IMR-90 (cell line): ENCODE measurements at regions not wholly inside any gene's neighbourhood (a gene's known extent, or its start where the extent isn't known, plus 50 kb on each side); places are given as distances from the start of the nearest gene placed in this dataset.

Experiments
- ATAC-seq: fragments of 200-7000 bp; cut with Tn5 transposase; 2 replicates; pipeline ENCODE4 v1.9.1; 2020; ENCODE audit warnings: low read depth, mild to moderate bottlenecking, moderate library complexity
- BruUV-seq: library from RNA; stranded (reverse); fragments of 400-500 nt; replicated peaks from 2 replicates; lab custom pipeline; 2021; lab: Mats Ljungman, UMichigan
- CTCF ChIA-PET: fragments of 300-600 bp; formaldehyde crosslinking; extraction: SDS; loops from one replicate; lab custom pipeline; 2021; ENCODE audit warnings: antibody characterized with exemption; lab: Yijun Ruan, JAX
- POLR2A ChIA-PET: fragments of 300-600 bp; sonication (Branson Sonifier 250); formaldehyde crosslinking; loops from one replicate; lab custom pipeline; 2022; ENCODE audit warnings: antibody characterized with exemption; ENCODE audit not compliant: unreplicated experiment; lab: Charles Lee
- DNase-seq: peaks from one replicate; pipeline ENCODE4 v3.0.0; 2013
- H2AFZ ChIP-seq: replicated peaks from 2 replicates; pipeline ENCODE3; 2013; ENCODE audit warnings: low read length, mild to moderate bottlenecking; ENCODE audit not compliant: poor library complexity
- H2AK5ac ChIP-seq: 2 replicates; pipeline ENCODE4 v1.6.1; 2013; ENCODE audit warnings: low read depth, low read length, inconsistent platforms
- H2AK9ac ChIP-seq: replicated peaks from 2 replicates; pipeline ENCODE3; 2013; ENCODE audit warnings: mild to moderate bottlenecking, low read depth, low read length, moderate library complexity; ENCODE audit not compliant: poor library complexity
- H2BK120ac ChIP-seq: 2 replicates; pipeline ENCODE4 v1.6.1; 2013; ENCODE audit warnings: low read depth, low read length, inconsistent platforms
- H2BK15ac ChIP-seq: 3 replicates; pipeline ENCODE4 v1.6.1; 2013; ENCODE audit warnings: low read depth, low read length, inconsistent platforms
- H2BK20ac ChIP-seq: 2 replicates; pipeline ENCODE4 v1.6.1; 2013; ENCODE audit warnings: low read depth, mild to moderate bottlenecking, inconsistent platforms, low read length, moderate library complexity
- H2BK5ac ChIP-seq: 2 replicates; pipeline ENCODE4 v1.6.1; 2013; ENCODE audit warnings: mild to moderate bottlenecking, low read depth, low read length, inconsistent platforms; ENCODE audit not compliant: poor library complexity, severe bottlenecking
- H3K14ac ChIP-seq: replicated peaks from 2 replicates; pipeline ENCODE4 v1.6.1; 2013; ENCODE audit warnings: low read depth, low read length, inconsistent platforms
- H3K18ac ChIP-seq: 2 replicates; pipeline ENCODE4 v1.6.1; 2013; ENCODE audit warnings: low read depth, low read length, control low read depth
- H3K23ac ChIP-seq: 2 replicates; pipeline ENCODE4 v1.6.1; 2013; ENCODE audit warnings: low read depth, low read length, inconsistent platforms
- H3K27ac ChIP-seq: 2 replicates; pipeline ENCODE4 v1.5.1; 2013; ENCODE audit warnings: mild to moderate bottlenecking, control low read depth, low read length; ENCODE audit not compliant: insufficient read depth
- H3K27me3 ChIP-seq: 2 replicates; pipeline ENCODE4 v1.6.1; 2013; ENCODE audit warnings: low read length; ENCODE audit not compliant: control insufficient read depth, insufficient read depth
- H3K36me3 ChIP-seq: 2 replicates; pipeline ENCODE4 v1.6.1; 2013; ENCODE audit warnings: low read length, mixed read lengths; ENCODE audit not compliant: control insufficient read depth, insufficient read depth
- H3K4ac ChIP-seq: 2 replicates; pipeline ENCODE4 v1.6.1; 2013; ENCODE audit warnings: low read depth, low read length, inconsistent platforms
- H3K4me1 ChIP-seq: 2 replicates; pipeline ENCODE4 v1.6.1; 2013; ENCODE audit warnings: low read length, mixed read lengths; ENCODE audit not compliant: control insufficient read depth, insufficient read depth
- H3K4me2 ChIP-seq: 2 replicates; pipeline ENCODE4 v1.6.1; 2013; ENCODE audit warnings: low read depth, mild to moderate bottlenecking, control low read depth, low read length, moderate library complexity
- H3K4me3 ChIP-seq: 2 replicates; pipeline ENCODE4 v1.5.1; 2013; ENCODE audit warnings: low read depth, mild to moderate bottlenecking, control low read depth, low read length, moderate library complexity; ENCODE audit not compliant: insufficient read depth
- H3K56ac ChIP-seq: 2 replicates; pipeline ENCODE4 v1.6.1; 2013; ENCODE audit warnings: low read length, inconsistent platforms; ENCODE audit not compliant: insufficient read depth; ENCODE audit errors: extremely low read depth
- H3K79me1 ChIP-seq, 2 experiments: 2 replicates each; pipeline ENCODE4 v1.6.1; 2013; ENCODE audit warnings: low read length in 2 of 2, inconsistent platforms in 1 of 2, low read depth in 1 of 2
- H3K9ac ChIP-seq: 2 replicates; pipeline ENCODE4 v1.6.1; 2013; ENCODE audit warnings: low read depth, low read length, control low read depth
- H3K9me1 ChIP-seq: 2 replicates; pipeline ENCODE4 v1.6.1; 2013; ENCODE audit warnings: low read length, inconsistent platforms; ENCODE audit not compliant: insufficient read depth
- H3K9me3 ChIP-seq: 2 replicates; pipeline ENCODE4 v1.6.1; 2013; ENCODE audit warnings: low read length; ENCODE audit not compliant: control insufficient read depth, insufficient read depth
- H4K20me1 ChIP-seq: 2 replicates; pipeline ENCODE4 v1.6.1; 2013; ENCODE audit warnings: low read length, inconsistent platforms; ENCODE audit not compliant: insufficient read depth
- H4K5ac ChIP-seq: 2 replicates; pipeline ENCODE4 v1.6.1; 2013; ENCODE audit warnings: mild to moderate bottlenecking, low read depth, low read length, control low read depth
- H4K8ac ChIP-seq, 2 experiments: 2 replicates each; pipeline ENCODE4 v1.6.1; 2013; ENCODE audit warnings: low read depth in 2 of 2, low read length in 2 of 2, control low read depth in 1 of 2, inconsistent platforms in 1 of 2
- H4K91ac ChIP-seq: 2 replicates; pipeline ENCODE4 v1.6.1; 2013; ENCODE audit warnings: low read depth, low read length, inconsistent platforms; ENCODE audit not compliant: insufficient read depth
- CEBPB ChIP-seq: IDR thresholded peaks from 2 replicates; pipeline ENCODE4 v1.6.1; 2012; ENCODE audit warnings: low read depth, low read length, improper control_type of control experiment
- ELK1 ChIP-seq: fragments of 150-350 bp; IDR thresholded peaks from 2 replicates; pipeline ENCODE4 v1.6.1; 2016; ENCODE audit warnings: low read depth, mild to moderate bottlenecking, low read length, moderate library complexity, borderline replicate concordance
- FOS ChIP-seq: fragments of 150-350 bp; IDR thresholded peaks from 2 replicates; pipeline ENCODE4 v1.6.1; 2016; ENCODE audit warnings: low read depth, low read length
- MAZ ChIP-seq: IDR thresholded peaks from 2 replicates; pipeline ENCODE4 v1.6.1; 2012; ENCODE audit warnings: low read depth, mild to moderate bottlenecking, low read length, improper control_type of control experiment, moderate library complexity, borderline replicate concordance
- MXI1 ChIP-seq: IDR thresholded peaks from 2 replicates; pipeline ENCODE4 v1.6.1; 2012; ENCODE audit warnings: low read depth, mild to moderate bottlenecking, low read length, moderate library complexity, borderline replicate concordance
- RAD21 ChIP-seq: IDR thresholded peaks from 2 replicates; pipeline ENCODE4 v1.6.1; 2012; ENCODE audit warnings: low read length, improper control_type of control experiment
- RCOR1 ChIP-seq: IDR thresholded peaks from 2 replicates; pipeline ENCODE4 v1.6.1; 2012; ENCODE audit warnings: mild to moderate bottlenecking, low read length, improper control_type of control experiment; ENCODE audit not compliant: insufficient replicate concordance
- SMC3 ChIP-seq: fragments of 150-350 bp; IDR thresholded peaks from 2 replicates; pipeline ENCODE4 v1.6.1; 2016; ENCODE audit warnings: low read depth, mild to moderate bottlenecking, antibody characterized with exemption, low read length, moderate library complexity
- USF2 ChIP-seq: fragments of 150-350 bp; IDR thresholded peaks from 2 replicates; pipeline ENCODE4 v1.6.1; 2017; ENCODE audit warnings: mild to moderate bottlenecking, antibody characterized with exemption, low read length, low read depth
- WGBS, 2 experiments: methylation state at CpG; one replicate each; pipeline versions ENCODE4 v1.1.5 to v1.1.7; 2013; ENCODE audit warnings: missing lambda C conversion rate in 2 of 2; ENCODE audit not compliant: insufficient read length in 1 of 2; ENCODE audit errors: extremely low coverage in 2 of 2; 5-methylcytosine and 5-hydroxymethylcytosine counted together
- dilution Hi-C: fragments of 300-500 bp; cut with HindIII; formaldehyde crosslinking; loops from one replicate; pipeline ENCODE4 v1.14.3; 2018; ENCODE audit warnings: low sequenced_read_pairs; ENCODE audit not compliant: unreplicated experiment
- in situ Hi-C: fragments of 300-500 bp; cut with MboI; formaldehyde crosslinking; loops from 3 replicates; pipeline ENCODE4 v1.14.3; 2019; ENCODE audit warnings: low sequenced_read_pairs, inconsistent platforms, mixed read lengths
- intact Hi-C: fragments of 100-400 bp; cut with micrococcal nuclease; formaldehyde crosslinking; loops from 2 replicates; pipeline ENCODE4 v1.10.0; 2022

- no peak overlapping the region for H4K91ac ChIP-seq
- DNase-seq, result no peak
- POLR2A ChIA-PET, result no interaction called here
- no peak overlapping the region for H3K4me3 ChIP-seq
- no peak overlapping the region for H4K5ac ChIP-seq
- no peaks in the 10 kb centered on the region for H3K4me1 ChIP-seq
- no peaks in the 10 kb centered on the region for H3K36me3 ChIP-seq
- H3K9ac ChIP-seq, result no peak overlapping the region
- no peaks in the 10 kb centered on the region for H3K9me3 ChIP-seq
- no peak for TF ChIP-seq USF2
- no peak for TF ChIP-seq FOS
- TF ChIP-seq MXI1, result no peak
- TF ChIP-seq RAD21, result no peak
- TF ChIP-seq ELK1, result no peak
- no peak for TF ChIP-seq RCOR1
- no peak for TF ChIP-seq CEBPB
- no peak for TF ChIP-seq SMC3
- TF ChIP-seq MAZ, result no peak
- H3K4me2 ChIP-seq, result no peak overlapping the region
- no peak overlapping the region for H2BK5ac ChIP-seq
- no peak overlapping the region for H2BK120ac ChIP-seq
- no peak overlapping the region for H3K23ac ChIP-seq
- WGBS, 2 experiments, result 39% methylated on average over 3 of the region's 11 CpGs; no CpG with 5 or more reads in 1 of the 2 experiments
- no peak overlapping the region for H3K18ac ChIP-seq
- H4K8ac ChIP-seq, result no peak overlapping the region
- no peak overlapping the region for H3K56ac ChIP-seq
- intact Hi-C loops (no loop called here), dilution Hi-C loops (no loop called here), in situ Hi-C loops (no loop called here)
- H2AFZ ChIP-seq, result no peak overlapping the region
- no peak overlapping the region for H2AK9ac ChIP-seq
- ATAC-seq, result no peak
- H3K14ac ChIP-seq, result no peak overlapping the region
- CTCF ChIA-PET, result no interaction called here
- BruUV-seq, result no TSS peak
- H3K79me1 ChIP-seq, result no peaks in the 10 kb centered on the region
- H4K20me1 ChIP-seq, result no peaks in the 10 kb centered on the region
- peaks cover 1% of the 10 kb centered on the region; the same call in 1 of the 2 replicates for H3K27me3 ChIP-seq
- H2BK20ac ChIP-seq, result no peak overlapping the region
- H2AK5ac ChIP-seq, result no peak overlapping the region
- H3K4ac ChIP-seq, result no peak overlapping the region
- no peak overlapping the region for H3K27ac ChIP-seq
- H2BK15ac ChIP-seq, result no peak overlapping the region
- no peaks in the 10 kb centered on the region for H3K9me1 ChIP-seq
Observed at GRCh38 chr9:87447547-87448432, 49.9 kb upstream of the DAPK1 start.
